GM12891 (cell line): ENCODE measurements at regions not wholly inside any gene's neighbourhood (a gene's known extent, or its start where the extent isn't known, plus 50 kb on each side); places are given as distances from the start of the nearest gene placed in this dataset.

Experiments
- DNase-seq: peaks from one replicate; pipeline ENCODE4 v3.0.0; 2011; ENCODE audit warnings: low spot score; ENCODE audit not compliant: insufficient read length
- FAIRE-seq: peaks from 2 replicates; lab custom pipeline; 2011; peaks lifted over from hg19 to GRCh38; lab: Jason Lieb, UNC
- PAX5 ChIP-seq: IDR thresholded peaks from 2 replicates; pipeline ENCODE4 v1.6.1; 2011; ENCODE audit warnings: low read length, moderate library complexity, mild to moderate bottlenecking; ENCODE audit not compliant: insufficient read depth, severe bottlenecking
- POLR2A ChIP-seq: IDR thresholded peaks from 2 replicates; pipeline ENCODE4 v1.6.1; 2011; ENCODE audit warnings: low read depth, low read length, control low read depth
- POLR2AphosphoS5 ChIP-seq: IDR thresholded peaks from 2 replicates; pipeline ENCODE4 v1.6.1; 2011; ENCODE audit warnings: low read depth, low read length, control low read depth
- POU2F2 ChIP-seq: IDR thresholded peaks from 2 replicates; pipeline ENCODE4 v1.6.1; 2011; ENCODE audit warnings: low read depth, mild to moderate bottlenecking, control low read depth, low read length, moderate library complexity
- SPI1 ChIP-seq: IDR thresholded peaks from 2 replicates; pipeline ENCODE4 v1.6.1; 2011; ENCODE audit warnings: low read depth, low read length, control low read depth
- TAF1 ChIP-seq: IDR thresholded peaks from 2 replicates; pipeline ENCODE4 v1.6.1; 2011; ENCODE audit warnings: low read depth, low read length, control low read depth

- DNase-seq (no peak), FAIRE-seq (no peak)
- TF ChIP-seq TAF1, result no peak
- TF ChIP-seq POLR2A, result no peak
- no peak for TF ChIP-seq SPI1
- TF ChIP-seq POU2F2, result no peak
- TF ChIP-seq PAX5, result no peak
- no peak for TF ChIP-seq POLR2AphosphoS5
Observed at GRCh38 chr18:51647942-51648341, 450.5 kb upstream of the MEX3C start.

GRCh38 chr18:51649796-51650195, 452.3 kb upstream of the MEX3C start:
- DNase-seq, result no peak
- FAIRE-seq, result no peak
- TF ChIP-seq TAF1 (no peak), POLR2AphosphoS5 (no peak), POU2F2 (no peak), POLR2A (no peak), PAX5 (no peak), SPI1 (no peak)

- DNase-seq (no peak), FAIRE-seq (no peak)
- TF ChIP-seq POLR2A (no peak), POU2F2 (no peak), PAX5 (no peak), TAF1 (no peak), SPI1 (no peak), POLR2AphosphoS5 (no peak)
Observed at GRCh38 chr18:51651761-51652160, 454.3 kb upstream of the MEX3C start.

DNA sequence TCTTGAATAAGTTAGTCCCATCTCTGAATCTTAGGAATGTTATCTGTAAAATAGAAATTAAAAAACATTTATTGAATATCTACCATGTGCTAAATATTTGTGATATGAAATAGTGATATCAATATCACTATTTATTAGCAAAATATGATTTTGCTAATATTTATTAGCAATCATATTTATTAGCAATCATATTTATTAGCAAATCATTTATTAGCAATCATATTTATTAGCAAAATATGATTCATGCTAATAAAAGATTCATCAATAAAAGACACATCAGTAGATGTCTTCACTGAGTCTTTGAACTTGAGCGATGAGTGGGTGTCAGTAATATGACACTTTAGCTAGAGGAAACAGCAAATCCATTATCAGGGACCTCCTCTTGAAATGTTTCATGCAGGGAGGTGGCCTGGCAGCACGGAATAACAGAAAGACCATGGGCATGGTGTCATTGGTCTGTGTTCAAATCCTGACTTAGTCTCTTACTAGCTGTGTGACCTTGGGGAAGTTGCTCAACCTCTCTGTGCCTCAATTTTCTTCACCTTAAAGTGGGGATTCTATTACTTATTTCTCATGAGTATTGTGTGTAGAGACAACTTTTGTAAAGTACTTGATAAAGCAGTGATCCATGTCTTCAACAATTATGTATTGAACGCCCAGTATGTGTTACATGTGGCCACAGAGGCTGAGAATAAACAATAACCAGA, 456.2 kb upstream of the MEX3C start:
- TF ChIP-seq POU2F2 (no peak), TAF1 (no peak), PAX5 (no peak), SPI1 (no peak)
- FAIRE-seq, result no peak
- no peak for DNase-seq

GRCh38 chr18:51654488-51655326, 457.2 kb upstream of the MEX3C start:
- DNase-seq, result peak; percentile 8

DNA sequence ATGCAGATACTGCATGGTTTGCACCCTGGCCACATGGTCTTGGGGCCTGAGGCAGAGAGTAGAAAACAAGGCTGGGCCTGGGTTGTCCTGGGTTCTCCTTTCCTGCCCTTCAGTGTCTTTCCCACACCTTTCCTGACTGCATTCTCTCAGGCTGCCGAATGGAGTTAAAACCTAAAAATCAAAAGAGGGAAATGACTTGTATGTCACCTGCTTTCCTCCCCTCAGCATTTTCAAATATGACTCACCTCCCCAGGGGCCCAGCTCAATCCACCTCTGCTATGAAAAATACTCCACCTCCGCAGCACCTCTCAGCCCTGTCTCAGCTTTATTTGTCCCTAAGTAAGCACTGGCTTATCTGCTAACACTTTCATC, 457.8 kb upstream of the MEX3C start:
- TF ChIP-seq SPI1, result peak; percentile 67
- TF ChIP-seq PAX5, result no peak
- TF ChIP-seq POU2F2, result no peak
- TF ChIP-seq POLR2A, result no peak
- no peak; the same call in 1 of the 2 replicates for TF ChIP-seq TAF1
- DNase-seq (peak; percentile 9), FAIRE-seq (peak; percentile 77)

More at GRCh38 chr18:51654488-51655326, 457.2 kb upstream of the MEX3C start:
- TF ChIP-seq POLR2A, result no peak
- no peak for TF ChIP-seq TAF1
- no peak for TF ChIP-seq POLR2AphosphoS5
- TF ChIP-seq SPI1, result 0 out of 2 replicates have a peak, but pooled peaks have one; percentile 9
- no peak for TF ChIP-seq PAX5
- TF ChIP-seq POU2F2, result peak; percentile 91
- no peak for FAIRE-seq

- FAIRE-seq, result peak; percentile 5
- TF ChIP-seq TAF1, result no peak
- no peak for TF ChIP-seq POU2F2
- no peak for TF ChIP-seq POLR2AphosphoS5
- no peak for TF ChIP-seq SPI1
- no peak for TF ChIP-seq PAX5
- TF ChIP-seq POLR2A, result no peak
Observed at GRCh38 chr18:51656249-51656648, 458.8 kb upstream of the MEX3C start.

GRCh38 chr18:51658436-51658835, 461.0 kb upstream of the MEX3C start:
- no peak for DNase-seq
- TF ChIP-seq TAF1 (no peak), SPI1 (peak; percentile 25; the same call in 1 of the 2 replicates)
- no peak for FAIRE-seq

More at GRCh38 chr18:51656249-51656648, 458.8 kb upstream of the MEX3C start:
- no peak for DNase-seq

DNA sequence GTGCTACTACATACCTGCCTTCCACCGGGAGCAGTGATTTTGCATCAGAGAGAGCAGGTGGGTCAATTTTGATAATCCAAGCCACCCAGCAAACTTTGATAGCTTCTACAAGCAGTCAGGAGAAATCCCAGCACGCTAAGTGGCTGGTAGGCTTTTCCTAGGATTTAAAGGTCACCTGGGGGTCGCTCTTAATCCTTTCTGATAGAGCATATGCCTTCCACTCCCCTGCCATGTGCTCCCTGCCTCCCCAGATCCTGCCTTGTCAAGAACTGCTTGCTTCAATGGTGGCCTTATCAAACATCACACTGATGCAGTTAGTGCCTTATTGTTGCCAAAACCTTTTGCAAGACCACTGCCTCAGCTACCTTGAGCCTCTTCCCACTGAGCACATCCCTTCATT, 462.3 kb upstream of the MEX3C start:
- DNase-seq (no peak), FAIRE-seq (no peak)
- TF ChIP-seq SPI1 (no peak), POLR2A (no peak), POLR2AphosphoS5 (no peak), POU2F2 (no peak), TAF1 (no peak), PAX5 (no peak)
